ENCODE measurements at regions not wholly inside any gene's neighbourhood (a gene's known extent, or its start where the extent isn't known, plus 50 kb on each side); places are given as distances from the start of the nearest gene placed in this dataset.

DNA sequence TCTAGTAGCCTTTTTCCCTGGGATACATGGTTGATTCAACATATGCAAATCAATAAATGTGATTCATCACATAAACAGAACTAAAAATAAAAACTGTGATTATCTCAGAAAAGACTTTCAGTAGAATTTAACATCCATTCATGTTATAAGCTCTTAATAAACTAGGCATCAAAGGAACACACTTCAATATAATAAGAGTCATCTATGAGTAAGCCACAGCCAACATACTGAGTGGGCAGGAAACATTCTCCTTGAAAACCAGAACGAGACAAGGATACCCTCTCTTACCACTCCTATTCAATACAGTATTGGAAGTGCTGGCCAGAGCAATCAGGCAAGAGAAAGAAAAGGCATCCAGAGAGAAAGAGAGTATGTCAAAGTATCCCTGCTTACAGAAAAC is 239.9 kb downstream of the ATPSCKMT start:
- Histone ChIP-seq H3K4me3 (no peak overlapping the region), H3K9me3 (peaks cover 0 to 9% (median 0%) of the 10 kb centered on the region in 8 donors), H3K27me3 (replicated peaks in 1 of 7) (no peaks in the 10 kb centered on the region), H3K4me1 (no peaks in the 10 kb centered on the region), H3K36me3 (no peaks in the 10 kb centered on the region), H3K27ac (no peak overlapping the region)
- 46 to 66% (median 47%) methylated on average over 1 of the region's 1 CpG for WGBS, 5 donors
- no peak for DNase-seq
- intact Hi-C loops (cut with DNase I; ENCODE audit: low total_unique reads) = no loop called here
- TF ChIP-seq, protein P1, sequence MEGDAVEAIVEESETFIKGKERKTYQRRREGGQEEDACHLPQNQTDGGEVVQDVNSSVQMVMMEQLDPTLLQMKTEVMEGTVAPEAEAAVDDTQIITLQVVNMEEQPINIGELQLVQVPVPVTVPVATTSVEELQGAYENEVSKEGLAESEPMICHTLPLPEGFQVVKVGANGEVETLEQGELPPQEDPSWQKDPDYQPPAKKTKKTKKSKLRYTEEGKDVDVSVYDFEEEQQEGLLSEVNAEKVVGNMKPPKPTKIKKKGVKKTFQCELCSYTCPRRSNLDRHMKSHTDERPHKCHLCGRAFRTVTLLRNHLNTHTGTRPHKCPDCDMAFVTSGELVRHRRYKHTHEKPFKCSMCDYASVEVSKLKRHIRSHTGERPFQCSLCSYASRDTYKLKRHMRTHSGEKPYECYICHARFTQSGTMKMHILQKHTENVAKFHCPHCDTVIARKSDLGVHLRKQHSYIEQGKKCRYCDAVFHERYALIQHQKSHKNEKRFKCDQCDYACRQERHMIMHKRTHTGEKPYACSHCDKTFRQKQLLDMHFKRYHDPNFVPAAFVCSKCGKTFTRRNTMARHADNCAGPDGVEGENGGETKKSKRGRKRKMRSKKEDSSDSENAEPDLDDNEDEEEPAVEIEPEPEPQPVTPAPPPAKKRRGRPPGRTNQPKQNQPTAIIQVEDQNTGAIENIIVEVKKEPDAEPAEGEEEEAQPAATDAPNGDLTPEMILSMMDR (IDR thresholded peaks at IDR 0.05 in 8 of 11, conservative IDR thresholded peaks at IDR 0.05 in 3 of 11) = no peak
- TF ChIP-seq POLR2AphosphoS5 (IDR thresholded peaks at IDR 0.05) (no peak), POLR2A (IDR thresholded peaks at IDR 0.05) (no peak)

GRCh38 chr5:9987101-9987500 is 262.6 kb downstream of the ATPSCKMT start:
- Histone ChIP-seq H3K27me3 (replicated peaks in 1 of 7) (no peaks in the 10 kb centered on the region), H3K36me3 (no peaks in the 10 kb centered on the region), H3K4me1 (no peaks in the 10 kb centered on the region), H3K9me3 (peaks cover 0 to 21% (median 4%) of the 10 kb centered on the region in 8 donors), H3K4me3 (no peak overlapping the region), H3K27ac (no peak overlapping the region)
- intact Hi-C loops (cut with DNase I; ENCODE audit: low total_unique reads) = no loop called here
- DNase-seq = no peak
- no peak for TF ChIP-seq POLR2AphosphoS5 (IDR thresholded peaks at IDR 0.05)
- 35 to 81% (median 75%) methylated on average over 4 of the region's 4 CpGs for WGBS, 5 donors

DNA sequence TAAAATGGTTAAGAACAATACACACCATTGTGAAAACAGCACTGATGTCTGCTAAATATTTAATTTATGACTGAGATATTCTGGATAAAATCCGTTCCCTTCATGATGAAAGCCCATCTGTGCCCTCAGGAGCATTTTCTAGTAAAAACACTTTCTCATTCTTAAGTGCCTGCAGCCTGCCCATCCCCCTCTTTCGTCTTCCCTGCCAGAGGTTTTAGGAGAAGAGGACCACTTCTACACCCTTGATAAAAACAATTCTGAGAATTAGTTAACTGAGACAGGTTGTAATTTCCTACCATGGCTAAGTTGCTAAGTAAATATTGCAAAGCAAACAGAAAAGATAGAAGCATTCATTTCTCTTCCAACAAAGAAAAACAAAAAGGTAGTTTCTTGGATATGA is 272.6 kb downstream of the ATPSCKMT start:
- DNase-seq = no peak
- 26 to 47% (median 46%) methylated on average over 2 of the region's 2 CpGs for whole genome bisulfite sequencing, 5 donors
- no peak overlapping the region for H3K27ac ChIP-seq

GRCh38 chr5:9976621-9977020 is 273.1 kb downstream of the ATPSCKMT start:
- Histone ChIP-seq H3K36me3 (no peaks in the 10 kb centered on the region), H3K4me1 (no peaks in the 10 kb centered on the region), H3K27ac (no peak overlapping the region), H3K27me3 (replicated peaks in 1 of 7) (no peaks in the 10 kb centered on the region), H3K4me3 (no peak overlapping the region), H3K9me3 (no peaks in the 10 kb centered on the region)
- intact Hi-C loops (cut with DNase I; ENCODE audit: low total_unique reads) = no loop called here
- 68 to 75% (median 72%) methylated on average over 3 of the region's 3 CpGs for WGBS, 5 donors
- TF ChIP-seq POLR2A (IDR thresholded peaks at IDR 0.05) (no peak), POLR2AphosphoS5 (IDR thresholded peaks at IDR 0.05) (no peak)
- TF ChIP-seq, protein P1 (IDR thresholded peaks at IDR 0.05 in 8 of 11, conservative IDR thresholded peaks at IDR 0.05 in 3 of 11) = no peak
- no peak for DNase-seq

More for the DNA sequence above, 272.6 kb downstream of the ATPSCKMT start:
- TF ChIP-seq POLR2A (IDR thresholded peaks at IDR 0.05) (no peak), POLR2AphosphoS5 (IDR thresholded peaks at IDR 0.05) (no peak)
- TF ChIP-seq, protein P1 (IDR thresholded peaks at IDR 0.05 in 8 of 11, conservative IDR thresholded peaks at IDR 0.05 in 3 of 11) = no peak
- intact Hi-C loops (cut with DNase I; ENCODE audit: low total_unique reads) = no loop called here
- H3K4me1 ChIP-seq = no peaks in the 10 kb centered on the region
- no peaks in the 10 kb centered on the region for H3K9me3 ChIP-seq
- H3K4me3 ChIP-seq = no peak overlapping the region
- H3K36me3 ChIP-seq = no peaks in the 10 kb centered on the region
- no peaks in the 10 kb centered on the region for H3K27me3 ChIP-seq (replicated peaks in 1 of 7)

DNA sequence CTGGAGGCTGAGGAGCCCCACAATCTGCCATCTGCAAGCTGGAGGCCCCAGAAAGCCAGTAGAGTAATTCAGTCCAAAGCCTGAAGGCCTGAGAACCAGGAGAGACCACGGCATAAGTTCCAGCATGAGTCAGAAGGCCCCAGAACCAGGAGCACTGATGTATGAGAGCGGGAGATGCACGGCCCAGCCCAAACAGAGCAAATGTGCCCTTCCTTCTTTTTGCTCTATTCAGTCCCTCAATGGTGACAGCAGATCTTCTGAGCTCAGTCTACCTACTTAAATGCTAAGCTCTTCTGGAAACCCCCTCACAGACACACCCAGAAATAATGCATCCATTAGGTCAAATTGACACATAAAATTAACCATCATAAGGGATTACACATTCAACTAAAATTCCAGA is 277.6 kb downstream of the ATPSCKMT start:
- Histone ChIP-seq H3K27me3 (replicated peaks in 1 of 7) (no peaks in the 10 kb centered on the region), H3K36me3 (no peaks in the 10 kb centered on the region), H3K9me3 (peaks cover 0 to 24% (median 18%) of the 10 kb centered on the region in 8 donors), H3K4me1 (no peaks in the 10 kb centered on the region), H3K27ac (no peak overlapping the region), H3K4me3 (no peak overlapping the region)
- intact Hi-C loops (cut with DNase I; ENCODE audit: low total_unique reads) = no loop called here
- TF ChIP-seq, protein P1 (IDR thresholded peaks at IDR 0.05 in 8 of 11, conservative IDR thresholded peaks at IDR 0.05 in 3 of 11) = no peak
- TF ChIP-seq POLR2A (IDR thresholded peaks at IDR 0.05) (no peak), POLR2AphosphoS5 (IDR thresholded peaks at IDR 0.05) (no peak)
- DNase-seq = no peak
- 81 to 85% (median 83%) methylated on average over 3 of the region's 3 CpGs for WGBS, 5 donors
